OCI-LY1 (cell line): ENCODE measurements at regions not wholly inside any gene's neighbourhood (a gene's known extent, or its start where the extent isn't known, plus 50 kb on each side); places are given as distances from the start of the nearest gene placed in this dataset.

Source experiments
- H2AFZ ChIP-seq: fragments of 200-600 bp; sonication (generic), shearing (Covaris generic); 2 replicates; pipeline ENCODE4 v1.6.0; 2014; ENCODE audit warnings: antibody characterized with exemption, mild to moderate bottlenecking, low read length
- H3F3A ChIP-seq: fragments of 200-600 bp; sonication (generic), shearing (Covaris generic); 2 replicates; pipeline ENCODE4 v1.6.0; 2014; ENCODE audit warnings: mild to moderate bottlenecking, antibody characterized with exemption, low read length, moderate library complexity; ENCODE audit not compliant: insufficient read depth
- H3K27ac ChIP-seq: fragments of 200-600 bp; sonication (generic); 2 replicates; pipeline ENCODE4 v1.5.1; 2014; ENCODE audit warnings: low read length, mixed run types, mild to moderate bottlenecking, low read depth; ENCODE audit not compliant: poor library complexity, severe bottlenecking
- H3K27me3 ChIP-seq: fragments of 200-600 bp; sonication (generic); 2 replicates; pipeline ENCODE4 v1.6.0; 2014; ENCODE audit warnings: antibody characterized with exemption, mild to moderate bottlenecking, low read length, moderate library complexity; ENCODE audit not compliant: insufficient read depth
- H3K36me3 ChIP-seq: fragments of 200-600 bp; sonication (generic); 2 replicates; pipeline ENCODE4 v1.6.1; 2014; ENCODE audit warnings: mild to moderate bottlenecking, antibody characterized with exemption, low read length, moderate library complexity, mixed read lengths; ENCODE audit not compliant: insufficient read depth
- H3K4me1 ChIP-seq: fragments of 200-600 bp; sonication (generic); 2 replicates; pipeline ENCODE4 v1.5.1; 2014; ENCODE audit warnings: mild to moderate bottlenecking, low read length, moderate library complexity; ENCODE audit not compliant: insufficient read depth, severe bottlenecking
- H3K4me2 ChIP-seq: fragments of 200-600 bp; sonication (generic), shearing (Covaris generic); 2 replicates; pipeline ENCODE4 v1.6.1; 2014; ENCODE audit warnings: low read length
- H3K4me3 ChIP-seq: fragments of 200-600 bp; sonication (generic); 2 replicates; pipeline ENCODE4 v1.5.1; 2014; ENCODE audit warnings: low read length, low read depth, mild to moderate bottlenecking, mixed read lengths; ENCODE audit not compliant: poor library complexity, severe bottlenecking
- H3K79me2 ChIP-seq: fragments of 200-600 bp; shearing (Covaris generic); 2 replicates; pipeline ENCODE4 v1.6.1; 2016; ENCODE audit warnings: mixed run types, low read length, mixed read lengths; ENCODE audit not compliant: insufficient read depth
- H3K9ac ChIP-seq: fragments of 200-600 bp; sonication (generic), shearing (Covaris generic); 2 replicates; pipeline ENCODE4 v1.6.1; 2014; ENCODE audit warnings: mild to moderate bottlenecking, low read length, mixed read lengths
- H3K9me2 ChIP-seq: fragments of 200-600 bp; sonication (generic), shearing (Covaris generic); 2 replicates; pipeline ENCODE4 v1.6.1; 2014; ENCODE audit warnings: low read depth, mild to moderate bottlenecking, low read length, mixed read lengths
- H3K9me3 ChIP-seq: fragments of 200-600 bp; shearing (Covaris generic); 2 replicates; pipeline ENCODE4 v1.6.1; 2014; ENCODE audit warnings: low read length, mixed read lengths
- H4K20me1 ChIP-seq: fragments of 200-600 bp; sonication (generic), shearing (Covaris generic); 2 replicates; pipeline ENCODE4 v1.6.0; 2016; ENCODE audit warnings: mild to moderate bottlenecking, low read length; ENCODE audit not compliant: insufficient read depth
- CTCF ChIP-seq: fragments of 200-600 bp; sonication (generic), shearing (Covaris generic); IDR thresholded peaks from 2 replicates; pipeline ENCODE4 v1.5.1; 2017; ENCODE audit warnings: mild to moderate bottlenecking, antibody characterized with exemption, low read length, moderate library complexity, mixed read lengths
- EZH2 ChIP-seq: fragments of 200-600 bp; sonication (generic), shearing (Covaris generic); IDR thresholded peaks from 2 replicates; pipeline ENCODE4 v1.8.0; 2017; ENCODE audit warnings: borderline replicate concordance, mixed run types, mild to moderate bottlenecking, antibody characterized with exemption, low read length, moderate library complexity, mixed read lengths

- Histone ChIP-seq H3K4me2 (no peak overlapping the region), H3K9me3 (no peaks in the 10 kb centered on the region), H3K9me2 (no peaks in the 10 kb centered on the region), H3K4me3 (no peak overlapping the region), H2AFZ (no peak overlapping the region), H3K36me3 (no peaks in the 10 kb centered on the region), H3K27ac (no peak overlapping the region), H3K4me1 (no peaks in the 10 kb centered on the region), H3K27me3 (no peaks in the 10 kb centered on the region; the same call in 1 of the 2 replicates), H3F3A (no peaks in the 10 kb centered on the region), H4K20me1 (no peaks in the 10 kb centered on the region), H3K79me2 (no peaks in the 10 kb centered on the region), H3K9ac (no peak overlapping the region)
- TF ChIP-seq CTCF (no peak), EZH2 (no peak)
Observed at GRCh38 chr22:48538291-48538820, 1289.3 kb downstream of the BRD1 start.

- Histone ChIP-seq H2AFZ (no peak overlapping the region), H3K27ac (no peak overlapping the region)
Observed at GRCh38 chr22:48537343-48537680, 1290.4 kb downstream of the BRD1 start.

GRCh38 chr22:48536541-48537342, 1290.9 kb downstream of the BRD1 start:
- no peaks in the 10 kb centered on the region; the same call in 1 of the 2 replicates for H3K27me3 ChIP-seq
- H3K27ac ChIP-seq, result no peak overlapping the region
- H3K4me1 ChIP-seq, result no peaks in the 10 kb centered on the region
- TF ChIP-seq EZH2, result no peak
- H2AFZ ChIP-seq, result no peak overlapping the region
- H3K36me3 ChIP-seq, result no peaks in the 10 kb centered on the region
- no peaks in the 10 kb centered on the region for H4K20me1 ChIP-seq
- no peak overlapping the region for H3K4me2 ChIP-seq
- no peaks in the 10 kb centered on the region for H3F3A ChIP-seq
- no peaks in the 10 kb centered on the region for H3K9me2 ChIP-seq
- H3K4me3 ChIP-seq, result no peak overlapping the region
- H3K9me3 ChIP-seq, result no peaks in the 10 kb centered on the region
- no peaks in the 10 kb centered on the region for H3K79me2 ChIP-seq
- no peak overlapping the region for H3K9ac ChIP-seq

More at GRCh38 chr22:48537343-48537680, 1290.4 kb downstream of the BRD1 start:
- Histone ChIP-seq H3K9me2 (no peaks in the 10 kb centered on the region), H3K4me1 (no peaks in the 10 kb centered on the region), H3K9ac (no peak overlapping the region), H3K27me3 (no peaks in the 10 kb centered on the region; the same call in 1 of the 2 replicates), H3K4me3 (no peak overlapping the region), H3K36me3 (no peaks in the 10 kb centered on the region), H3K4me2 (no peak overlapping the region), H4K20me1 (no peaks in the 10 kb centered on the region), H3K9me3 (no peaks in the 10 kb centered on the region), H3F3A (no peaks in the 10 kb centered on the region), H3K79me2 (no peaks in the 10 kb centered on the region)
- TF ChIP-seq EZH2, result no peak
- no peak for TF ChIP-seq CTCF
